ENCODE measurements at regions not wholly inside any gene's neighbourhood (a gene's known extent, or its start where the extent isn't known, plus 50 kb on each side); places are given as distances from the start of the nearest gene placed in this dataset.

- peaks cover 8% of the 10 kb centered on the region for H3K36me3 Mint-ChIP-seq
- no peak overlapping the region for H3K4me3 Mint-ChIP-seq
- H3K27me3 Mint-ChIP-seq, result no peaks in the 10 kb centered on the region
- no peak overlapping the region for H3K27ac Mint-ChIP-seq
- no peaks in the 10 kb centered on the region for H3K4me1 Mint-ChIP-seq (ENCODE audit: low read depth in 2 of 2)
- DNase-seq (ENCODE audit: low spot score) (no peak), ATAC-seq (no peak)
- peaks cover 22% of the 10 kb centered on the region for H3K9me3 Mint-ChIP-seq
Observed at GRCh38 chr5:114208588-114208987, 153.3 kb upstream of the KCNN2 start.

GRCh38 chr5:114210662-114211061 lies 151.2 kb upstream of the KCNN2 start:
- Mint-ChIP-seq H3K27me3 (no peaks in the 10 kb centered on the region), H3K36me3 (peaks cover 8% of the 10 kb centered on the region), H3K4me3 (no peak overlapping the region), H3K27ac (no peak overlapping the region), H3K9me3 (peaks cover 17% of the 10 kb centered on the region), H3K4me1 (ENCODE audit: low read depth in 2 of 2) (no peaks in the 10 kb centered on the region)
- DNase-seq (ENCODE audit: low spot score), result no peak
- no peak for ATAC-seq

- Mint-ChIP-seq H3K27me3 (no peaks in the 10 kb centered on the region), H3K27ac (no peak overlapping the region)
- ATAC-seq, result no peak
Observed at GRCh38 chr5:114221807-114222206, 140.1 kb upstream of the KCNN2 start.

GRCh38 chr5:114223866-114224265 lies 138.0 kb upstream of the KCNN2 start:
- Mint-ChIP-seq H3K27ac (no peak overlapping the region), H3K4me3 (no peak overlapping the region), H3K9me3 (peaks cover 10% of the 10 kb centered on the region), H3K36me3 (no peaks in the 10 kb centered on the region), H3K27me3 (no peaks in the 10 kb centered on the region), H3K4me1 (ENCODE audit: low read depth in 2 of 2) (no peaks in the 10 kb centered on the region)
- no peak for DNase-seq (ENCODE audit: low spot score)
- ATAC-seq, result no peak

More at GRCh38 chr5:114221807-114222206, 140.1 kb upstream of the KCNN2 start:
- Mint-ChIP-seq H3K9me3 (peaks cover 10% of the 10 kb centered on the region), H3K36me3 (no peaks in the 10 kb centered on the region), H3K4me3 (no peak overlapping the region), H3K4me1 (ENCODE audit: low read depth in 2 of 2) (no peaks in the 10 kb centered on the region)
- no peak for DNase-seq (ENCODE audit: low spot score)

- H3K9me3 Mint-ChIP-seq, result peaks cover 8% of the 10 kb centered on the region
- no peaks in the 10 kb centered on the region for H3K36me3 Mint-ChIP-seq
- H3K27ac Mint-ChIP-seq, result no peak overlapping the region
- no peaks in the 10 kb centered on the region for H3K27me3 Mint-ChIP-seq
- ATAC-seq (no peak), DNase-seq (ENCODE audit: low spot score) (no peak)
- H3K4me3 Mint-ChIP-seq, result no peak overlapping the region
- H3K4me1 Mint-ChIP-seq (ENCODE audit: low read depth in 2 of 2), result no peaks in the 10 kb centered on the region
Observed at GRCh38 chr5:114237766-114238165, 124.1 kb upstream of the KCNN2 start.

- Mint-ChIP-seq H3K9me3 (peaks cover 5% of the 10 kb centered on the region), H3K4me3 (no peak overlapping the region), H3K4me1 (ENCODE audit: low read depth in 2 of 2) (no peaks in the 10 kb centered on the region), H3K27me3 (no peaks in the 10 kb centered on the region), H3K27ac (no peak overlapping the region), H3K36me3 (no peaks in the 10 kb centered on the region)
- ATAC-seq, result no peak
- DNase-seq (ENCODE audit: low spot score), result no peak
Observed at GRCh38 chr5:114238771-114239313, 123.0 kb upstream of the KCNN2 start.

- no peak for ATAC-seq
- Mint-ChIP-seq H3K27me3 (no peaks in the 10 kb centered on the region), H3K9me3 (peaks cover 8% of the 10 kb centered on the region), H3K4me3 (no peak overlapping the region), H3K27ac (no peak overlapping the region), H3K36me3 (no peaks in the 10 kb centered on the region), H3K4me1 (ENCODE audit: low read depth in 2 of 2) (no peaks in the 10 kb centered on the region)
- DNase-seq (ENCODE audit: low spot score), result no peak
Observed at GRCh38 chr5:114243281-114243971, 118.4 kb upstream of the KCNN2 start.

GRCh38 chr5:114243972-114244317 lies 117.9 kb upstream of the KCNN2 start:
- DNase-seq (ENCODE audit: low spot score) (no peak), ATAC-seq (no peak)
- H3K27me3 Mint-ChIP-seq, result no peaks in the 10 kb centered on the region
- peaks cover 8% of the 10 kb centered on the region for H3K9me3 Mint-ChIP-seq
- H3K4me1 Mint-ChIP-seq (ENCODE audit: low read depth in 2 of 2), result no peaks in the 10 kb centered on the region
- H3K27ac Mint-ChIP-seq, result no peak overlapping the region
- H3K4me3 Mint-ChIP-seq, result no peak overlapping the region
- H3K36me3 Mint-ChIP-seq, result no peaks in the 10 kb centered on the region

GRCh38 chr5:114249823-114250222 lies 112.0 kb upstream of the KCNN2 start:
- no peaks in the 10 kb centered on the region for H3K36me3 Mint-ChIP-seq
- H3K27me3 Mint-ChIP-seq, result no peaks in the 10 kb centered on the region
- DNase-seq (ENCODE audit: low spot score) (no peak), ATAC-seq (no peak)
- no peaks in the 10 kb centered on the region for H3K4me1 Mint-ChIP-seq (ENCODE audit: low read depth in 2 of 2)
- peaks cover 10% of the 10 kb centered on the region for H3K9me3 Mint-ChIP-seq
- no peak overlapping the region for H3K4me3 Mint-ChIP-seq
- no peak overlapping the region for H3K27ac Mint-ChIP-seq

GRCh38 chr5:114250536-114250935 lies 111.3 kb upstream of the KCNN2 start:
- Mint-ChIP-seq H3K4me3 (no peak overlapping the region), H3K27ac (no peak overlapping the region), H3K9me3 (peaks cover 15% of the 10 kb centered on the region), H3K27me3 (no peaks in the 10 kb centered on the region), H3K36me3 (no peaks in the 10 kb centered on the region), H3K4me1 (ENCODE audit: low read depth in 2 of 2) (no peaks in the 10 kb centered on the region)
- DNase-seq (ENCODE audit: low spot score) (no peak), ATAC-seq (no peak)

- Mint-ChIP-seq H3K27ac (no peak overlapping the region), H3K36me3 (no peaks in the 10 kb centered on the region), H3K9me3 (peaks cover 16% of the 10 kb centered on the region), H3K4me1 (ENCODE audit: low read depth in 2 of 2) (no peaks in the 10 kb centered on the region), H3K27me3 (no peaks in the 10 kb centered on the region), H3K4me3 (no peak overlapping the region)
- DNase-seq (ENCODE audit: low spot score), result no peak
- ATAC-seq, result no peak
Observed at GRCh38 chr5:114252226-114252625, 109.6 kb upstream of the KCNN2 start.

- peaks cover 6% of the 10 kb centered on the region for H3K36me3 Mint-ChIP-seq
- no peak overlapping the region for H3K4me3 Mint-ChIP-seq
- no peaks in the 10 kb centered on the region for H3K27me3 Mint-ChIP-seq
- ATAC-seq (no peak), DNase-seq (ENCODE audit: low spot score) (no peak)
- peaks cover 24% of the 10 kb centered on the region for H3K9me3 Mint-ChIP-seq
- H3K4me1 Mint-ChIP-seq (ENCODE audit: low read depth in 2 of 2), result no peaks in the 10 kb centered on the region
- no peak overlapping the region for H3K27ac Mint-ChIP-seq
Observed at GRCh38 chr5:114255260-114255659, 106.6 kb upstream of the KCNN2 start.

- Mint-ChIP-seq H3K4me1 (ENCODE audit: low read depth in 2 of 2) (no peaks in the 10 kb centered on the region), H3K9me3 (peaks cover 17% of the 10 kb centered on the region), H3K4me3 (no peak overlapping the region), H3K27me3 (no peaks in the 10 kb centered on the region), H3K36me3 (peaks cover 7% of the 10 kb centered on the region), H3K27ac (no peak overlapping the region)
- ATAC-seq (no peak), DNase-seq (ENCODE audit: low spot score) (no peak)
Observed at GRCh38 chr5:114261989-114262388, 99.9 kb upstream of the KCNN2 start.

GRCh38 chr5:114265432-114266060 lies 96.3 kb upstream of the KCNN2 start:
- Mint-ChIP-seq H3K27ac (no peak overlapping the region), H3K36me3 (no peaks in the 10 kb centered on the region)

More at GRCh38 chr5:114265432-114266060, 96.3 kb upstream of the KCNN2 start:
- H3K4me3 Mint-ChIP-seq, result no peak overlapping the region
- ATAC-seq (no peak), DNase-seq (ENCODE audit: low spot score) (no peak)
- no peaks in the 10 kb centered on the region for H3K27me3 Mint-ChIP-seq
- peaks cover 6% of the 10 kb centered on the region for H3K9me3 Mint-ChIP-seq
- no peaks in the 10 kb centered on the region for H3K4me1 Mint-ChIP-seq (ENCODE audit: low read depth in 2 of 2)

Data from natural killer cell treated with Interleukin-12 subunit alpha and Interleukin-12 subunit beta and Interleukin-15 and Interleukin-18, amount 100 ng/mL, for 72 hours (primary cell).